ENCODE measurements at regions not wholly inside any gene's neighbourhood (a gene's known extent, or its start where the extent isn't known, plus 50 kb on each side); places are given as distances from the start of the nearest gene placed in this dataset.

DNA sequence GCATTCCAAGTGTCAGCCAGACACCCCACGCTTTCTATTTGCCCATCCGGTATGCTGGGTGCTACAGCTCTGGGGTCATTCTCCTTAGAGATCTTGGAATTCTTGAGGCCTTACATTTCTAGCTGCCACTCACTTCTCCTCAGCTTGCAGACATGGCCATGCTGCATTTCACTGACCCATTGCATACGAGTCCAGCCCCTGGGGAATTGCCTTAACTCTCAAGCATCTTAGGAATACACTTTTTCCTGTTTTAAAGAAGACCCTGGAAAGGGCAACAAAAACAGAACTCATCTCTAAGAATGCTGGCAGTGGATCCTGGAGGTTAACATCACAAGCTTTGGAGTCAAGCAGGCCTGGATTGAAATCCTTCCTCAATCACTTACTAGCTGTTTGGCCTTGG is 122.0 kb upstream of the LNX1 start:
- Histone ChIP-seq H3F3A (replicated peaks; ENCODE audit: low read depth) (no peaks in the 10 kb centered on the region), H3K4me1 (ENCODE audit: insufficient read depth) (peaks cover 6% of the 10 kb centered on the region; the same call in 1 of the 2 replicates), H3K27me3 (ENCODE audit: insufficient read depth) (no peaks in the 10 kb centered on the region), H4K20me1 (replicated peaks; ENCODE audit: insufficient read depth) (no peaks in the 10 kb centered on the region), H3K36me3 (ENCODE audit: insufficient read depth) (no peaks in the 10 kb centered on the region), H3K27ac (ENCODE audit: low read depth) (no peak overlapping the region), H3K4me2 (no peak overlapping the region), H3K4me3 (no peak overlapping the region), H3K79me2 (replicated peaks; ENCODE audit: insufficient read depth) (no peaks in the 10 kb centered on the region), H2AFZ (no peak overlapping the region), H3K9me2 (ENCODE audit: insufficient read depth) (no peaks in the 10 kb centered on the region)
- Mint-ChIP-seq H3K27ac (no peak overlapping the region), H3K9me3 (no peaks in the 10 kb centered on the region), H3K27me3 (ENCODE audit: insufficient read depth, low read depth, poor library complexity) (no peaks in the 10 kb centered on the region), H3K4me3 (no peak overlapping the region), H3K36me3 (ENCODE audit: low read depth) (no peaks in the 10 kb centered on the region), H3K4me1 (no peaks in the 10 kb centered on the region)
- ATAC-seq = no peak
- TF ChIP-seq JUNB (IDR thresholded peaks at IDR 0.05; ENCODE audit: unreplicated experiment) = no peak
- no peak for TF ChIP-seq EZH2phosphoT487 (IDR thresholded peaks at IDR 0.05; ENCODE audit: unreplicated experiment)
- no peak for TF ChIP-seq ZNF462 (CRISPR knock-in tag; IDR thresholded peaks at IDR 0.05)
- no peak for TF ChIP-seq ZNF114 (CRISPR knock-in tag; IDR thresholded peaks at IDR 0.05)
- TF ChIP-seq STAT1 (IDR thresholded peaks at IDR 0.05; ENCODE audit: unreplicated experiment) = no peak
- no peak for TF ChIP-seq ZNF331 (CRISPR knock-in tag; IDR thresholded peaks at IDR 0.05; ENCODE audit: low read depth)
- TF ChIP-seq, protein P1, sequence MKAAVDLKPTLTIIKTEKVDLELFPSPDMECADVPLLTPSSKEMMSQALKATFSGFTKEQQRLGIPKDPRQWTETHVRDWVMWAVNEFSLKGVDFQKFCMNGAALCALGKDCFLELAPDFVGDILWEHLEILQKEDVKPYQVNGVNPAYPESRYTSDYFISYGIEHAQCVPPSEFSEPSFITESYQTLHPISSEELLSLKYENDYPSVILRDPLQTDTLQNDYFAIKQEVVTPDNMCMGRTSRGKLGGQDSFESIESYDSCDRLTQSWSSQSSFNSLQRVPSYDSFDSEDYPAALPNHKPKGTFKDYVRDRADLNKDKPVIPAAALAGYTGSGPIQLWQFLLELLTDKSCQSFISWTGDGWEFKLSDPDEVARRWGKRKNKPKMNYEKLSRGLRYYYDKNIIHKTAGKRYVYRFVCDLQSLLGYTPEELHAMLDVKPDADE (IDR thresholded peaks at IDR 0.05) = no peak
- no peak for TF ChIP-seq CREB1 (CRISPR knock-in tag; IDR thresholded peaks at IDR 0.05; ENCODE audit: low read depth)
- TF ChIP-seq EZH2 (IDR thresholded peaks at IDR 0.05; ENCODE audit: low read depth, unreplicated experiment) = no peak
- TF ChIP-seq, protein P2, sequence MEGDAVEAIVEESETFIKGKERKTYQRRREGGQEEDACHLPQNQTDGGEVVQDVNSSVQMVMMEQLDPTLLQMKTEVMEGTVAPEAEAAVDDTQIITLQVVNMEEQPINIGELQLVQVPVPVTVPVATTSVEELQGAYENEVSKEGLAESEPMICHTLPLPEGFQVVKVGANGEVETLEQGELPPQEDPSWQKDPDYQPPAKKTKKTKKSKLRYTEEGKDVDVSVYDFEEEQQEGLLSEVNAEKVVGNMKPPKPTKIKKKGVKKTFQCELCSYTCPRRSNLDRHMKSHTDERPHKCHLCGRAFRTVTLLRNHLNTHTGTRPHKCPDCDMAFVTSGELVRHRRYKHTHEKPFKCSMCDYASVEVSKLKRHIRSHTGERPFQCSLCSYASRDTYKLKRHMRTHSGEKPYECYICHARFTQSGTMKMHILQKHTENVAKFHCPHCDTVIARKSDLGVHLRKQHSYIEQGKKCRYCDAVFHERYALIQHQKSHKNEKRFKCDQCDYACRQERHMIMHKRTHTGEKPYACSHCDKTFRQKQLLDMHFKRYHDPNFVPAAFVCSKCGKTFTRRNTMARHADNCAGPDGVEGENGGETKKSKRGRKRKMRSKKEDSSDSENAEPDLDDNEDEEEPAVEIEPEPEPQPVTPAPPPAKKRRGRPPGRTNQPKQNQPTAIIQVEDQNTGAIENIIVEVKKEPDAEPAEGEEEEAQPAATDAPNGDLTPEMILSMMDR (conservative IDR thresholded peaks at IDR 0.05; ENCODE audit: low read depth in 2 of 2) = no peak
- TF ChIP-seq, protein P3, sequence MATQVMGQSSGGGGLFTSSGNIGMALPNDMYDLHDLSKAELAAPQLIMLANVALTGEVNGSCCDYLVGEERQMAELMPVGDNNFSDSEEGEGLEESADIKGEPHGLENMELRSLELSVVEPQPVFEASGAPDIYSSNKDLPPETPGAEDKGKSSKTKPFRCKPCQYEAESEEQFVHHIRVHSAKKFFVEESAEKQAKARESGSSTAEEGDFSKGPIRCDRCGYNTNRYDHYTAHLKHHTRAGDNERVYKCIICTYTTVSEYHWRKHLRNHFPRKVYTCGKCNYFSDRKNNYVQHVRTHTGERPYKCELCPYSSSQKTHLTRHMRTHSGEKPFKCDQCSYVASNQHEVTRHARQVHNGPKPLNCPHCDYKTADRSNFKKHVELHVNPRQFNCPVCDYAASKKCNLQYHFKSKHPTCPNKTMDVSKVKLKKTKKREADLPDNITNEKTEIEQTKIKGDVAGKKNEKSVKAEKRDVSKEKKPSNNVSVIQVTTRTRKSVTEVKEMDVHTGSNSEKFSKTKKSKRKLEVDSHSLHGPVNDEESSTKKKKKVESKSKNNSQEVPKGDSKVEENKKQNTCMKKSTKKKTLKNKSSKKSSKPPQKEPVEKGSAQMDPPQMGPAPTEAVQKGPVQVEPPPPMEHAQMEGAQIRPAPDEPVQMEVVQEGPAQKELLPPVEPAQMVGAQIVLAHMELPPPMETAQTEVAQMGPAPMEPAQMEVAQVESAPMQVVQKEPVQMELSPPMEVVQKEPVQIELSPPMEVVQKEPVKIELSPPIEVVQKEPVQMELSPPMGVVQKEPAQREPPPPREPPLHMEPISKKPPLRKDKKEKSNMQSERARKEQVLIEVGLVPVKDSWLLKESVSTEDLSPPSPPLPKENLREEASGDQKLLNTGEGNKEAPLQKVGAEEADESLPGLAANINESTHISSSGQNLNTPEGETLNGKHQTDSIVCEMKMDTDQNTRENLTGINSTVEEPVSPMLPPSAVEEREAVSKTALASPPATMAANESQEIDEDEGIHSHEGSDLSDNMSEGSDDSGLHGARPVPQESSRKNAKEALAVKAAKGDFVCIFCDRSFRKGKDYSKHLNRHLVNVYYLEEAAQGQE (IDR thresholded peaks at IDR 0.05; ENCODE audit: unreplicated experiment) = no peak
- TF ChIP-seq NANOG (IDR thresholded peaks at IDR 0.05; ENCODE audit: borderline replicate concordance) = no peak
- no peak for TF ChIP-seq POLR2AphosphoS5 (IDR thresholded peaks at IDR 0.05; ENCODE audit: low read depth)
- DNase-seq (ENCODE audit: low spot score) = no peak

All from GM23338 (cell line).